ENCODE measurements at regions not wholly inside any gene's neighbourhood (a gene's known extent, or its start where the extent isn't known, plus 50 kb on each side); places are given as distances from the start of the nearest gene placed in this dataset.

DNA sequence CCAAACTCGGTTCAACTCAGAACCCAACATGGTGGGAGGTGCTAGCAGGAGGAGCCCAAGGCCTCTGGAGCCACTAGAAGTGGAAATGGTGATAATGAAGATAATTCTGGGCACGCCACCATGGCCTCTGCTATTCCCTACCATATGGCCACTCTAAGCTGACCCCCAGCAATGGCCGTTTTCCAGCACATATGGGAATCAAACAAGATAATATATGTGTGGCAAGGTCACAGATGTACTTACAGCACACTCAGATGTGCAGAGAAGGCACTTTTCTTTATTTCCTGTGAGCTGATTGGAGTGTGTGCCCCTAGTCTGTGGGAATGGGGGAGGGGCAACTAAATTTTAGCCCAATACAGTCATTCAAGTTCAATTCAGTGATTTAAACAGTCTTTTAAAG is 153.4 kb upstream of the LRFN2 start:
- no CpG with 5 or more reads among the region's 3 CpGs for WGBS (ENCODE audit: insufficient coverage)
- no peaks in the 10 kb centered on the region for H3K27me3 ChIP-seq (ENCODE audit: control insufficient read depth, insufficient read depth, low read length)
- no peaks in the 10 kb centered on the region for H3K4me1 ChIP-seq (ENCODE audit: control insufficient read depth, insufficient read depth, low read length)
- H3K36me3 ChIP-seq (ENCODE audit: control insufficient read depth, insufficient read depth, low read length) = no peaks in the 10 kb centered on the region
- no peak for DNase-seq (ENCODE audit: low read depth in 4 of 6, low spot score in 6 of 6)
- no peak overlapping the region for H3K4me3 ChIP-seq (ENCODE audit: low read depth, low read length)
- no peak overlapping the region for H3K27ac ChIP-seq (ENCODE audit: low read depth, low read length)
- H3K9me3 ChIP-seq (ENCODE audit: control insufficient read depth, insufficient read depth, low read length) = no peaks in the 10 kb centered on the region

DNA sequence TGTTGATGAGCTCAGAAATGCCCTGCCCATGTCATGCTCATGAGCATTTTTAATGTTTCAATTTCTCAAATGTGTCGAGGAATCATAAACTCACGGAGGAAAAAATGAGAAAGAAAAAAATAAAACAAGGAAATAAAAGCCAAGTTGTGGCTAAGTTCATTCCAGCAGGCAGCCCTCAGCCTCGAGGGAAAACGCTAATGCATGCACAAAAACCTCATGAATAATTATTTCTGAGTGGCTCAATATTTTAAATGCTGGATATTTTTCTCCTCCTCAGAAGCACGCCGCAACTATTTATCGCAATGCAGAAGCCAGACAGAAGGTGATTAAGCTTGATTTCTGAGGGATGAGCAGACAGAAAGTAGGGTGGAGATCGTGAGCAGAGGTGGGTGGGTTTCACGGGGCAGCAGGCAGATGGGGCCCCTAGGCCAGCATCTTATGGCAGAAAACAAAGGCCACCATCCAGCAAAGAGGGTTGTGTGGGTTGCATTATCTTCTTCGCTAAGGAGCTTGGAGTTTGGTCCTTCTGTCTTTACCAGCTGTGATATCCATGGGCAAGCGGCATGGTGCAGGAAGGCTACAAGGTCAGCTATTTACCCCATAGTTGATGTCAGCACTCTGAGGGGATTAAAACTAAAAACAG is 151.5 kb upstream of the LRFN2 start:
- no peak overlapping the region for H3K4me3 ChIP-seq (ENCODE audit: low read depth, low read length)
- H3K9me3 ChIP-seq (ENCODE audit: control insufficient read depth, insufficient read depth, low read length) = no peaks in the 10 kb centered on the region
- no peaks in the 10 kb centered on the region for H3K36me3 ChIP-seq (ENCODE audit: control insufficient read depth, insufficient read depth, low read length)
- H3K27ac ChIP-seq (ENCODE audit: low read depth, low read length) = no peak overlapping the region
- H3K4me1 ChIP-seq (ENCODE audit: control insufficient read depth, insufficient read depth, low read length) = peaks cover 3% of the 10 kb centered on the region
- H3K27me3 ChIP-seq (ENCODE audit: control insufficient read depth, insufficient read depth, low read length) = no peaks in the 10 kb centered on the region
- 69% methylated on average over 6 of the region's 11 CpGs for WGBS (ENCODE audit: insufficient coverage)
- peak in 1 of 6 donors; percentile 63 for DNase-seq (ENCODE audit: low read depth in 4 of 6, low spot score in 6 of 6)

DNA sequence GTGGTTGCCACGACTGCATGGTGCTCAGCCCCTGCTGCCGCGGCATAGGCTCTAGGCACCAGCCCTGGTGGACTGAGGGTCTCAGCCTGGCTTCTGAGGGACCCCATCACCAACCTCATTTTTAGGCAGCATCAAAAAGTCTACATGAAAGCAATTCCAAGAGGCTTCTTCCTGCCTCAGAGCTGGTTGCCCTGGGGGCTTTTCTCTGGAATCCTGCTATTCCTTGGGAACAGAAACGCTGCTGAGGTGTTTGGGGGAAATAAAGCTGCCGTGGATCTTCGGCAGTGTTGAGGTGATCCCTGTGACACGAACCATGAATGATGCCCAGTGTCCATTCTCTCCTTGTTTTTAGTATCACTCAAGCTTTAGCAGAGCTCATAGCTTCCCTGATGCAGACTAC is 148.4 kb upstream of the LRFN2 start:
- peaks cover 3% of the 10 kb centered on the region for H3K4me1 ChIP-seq (ENCODE audit: control insufficient read depth, insufficient read depth, low read length)
- DNase-seq (ENCODE audit: low read depth in 4 of 6, low spot score in 6 of 6) = no peak
- H3K36me3 ChIP-seq (ENCODE audit: control insufficient read depth, insufficient read depth, low read length) = no peaks in the 10 kb centered on the region
- H3K4me3 ChIP-seq (ENCODE audit: low read depth, low read length) = no peak overlapping the region
- no peak overlapping the region for H3K27ac ChIP-seq (ENCODE audit: low read depth, low read length)
- 85% methylated on average over 6 of the region's 7 CpGs for WGBS (ENCODE audit: insufficient coverage)
- H3K9me3 ChIP-seq (ENCODE audit: control insufficient read depth, insufficient read depth, low read length) = no peaks in the 10 kb centered on the region
- no peaks in the 10 kb centered on the region for H3K27me3 ChIP-seq (ENCODE audit: control insufficient read depth, insufficient read depth, low read length)

DNA sequence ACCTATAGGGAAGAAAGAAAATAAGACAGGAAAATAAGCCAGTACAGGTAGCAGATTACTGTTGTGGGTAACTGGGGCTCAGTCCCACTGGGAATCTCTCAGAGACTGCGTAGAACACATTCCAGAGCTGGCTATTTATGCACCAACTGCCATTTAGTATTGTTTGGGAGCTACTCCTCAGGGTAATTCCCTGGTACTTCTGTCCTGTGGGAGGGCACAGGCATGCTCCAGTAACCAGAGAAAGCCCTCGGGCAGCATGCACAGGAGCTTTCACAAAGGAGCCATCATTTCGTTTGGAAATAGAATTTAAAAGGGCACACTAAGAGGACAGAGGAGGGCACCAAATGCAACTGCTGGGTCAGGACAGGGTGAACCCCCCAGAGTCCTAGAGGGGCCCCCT is 148.0 kb upstream of the LRFN2 start:
- H3K36me3 ChIP-seq (ENCODE audit: control insufficient read depth, insufficient read depth, low read length) = no peaks in the 10 kb centered on the region
- H3K27me3 ChIP-seq (ENCODE audit: control insufficient read depth, insufficient read depth, low read length) = no peaks in the 10 kb centered on the region
- DNase-seq (ENCODE audit: low read depth in 4 of 6, low spot score in 6 of 6) = no peak
- H3K4me3 ChIP-seq (ENCODE audit: low read depth, low read length) = no peak overlapping the region
- peaks cover 3% of the 10 kb centered on the region for H3K4me1 ChIP-seq (ENCODE audit: control insufficient read depth, insufficient read depth, low read length)
- 49% methylated on average over 3 of the region's 3 CpGs for WGBS (ENCODE audit: insufficient coverage)
- no peak overlapping the region for H3K27ac ChIP-seq (ENCODE audit: low read depth, low read length)
- no peaks in the 10 kb centered on the region for H3K9me3 ChIP-seq (ENCODE audit: control insufficient read depth, insufficient read depth, low read length)

DNA sequence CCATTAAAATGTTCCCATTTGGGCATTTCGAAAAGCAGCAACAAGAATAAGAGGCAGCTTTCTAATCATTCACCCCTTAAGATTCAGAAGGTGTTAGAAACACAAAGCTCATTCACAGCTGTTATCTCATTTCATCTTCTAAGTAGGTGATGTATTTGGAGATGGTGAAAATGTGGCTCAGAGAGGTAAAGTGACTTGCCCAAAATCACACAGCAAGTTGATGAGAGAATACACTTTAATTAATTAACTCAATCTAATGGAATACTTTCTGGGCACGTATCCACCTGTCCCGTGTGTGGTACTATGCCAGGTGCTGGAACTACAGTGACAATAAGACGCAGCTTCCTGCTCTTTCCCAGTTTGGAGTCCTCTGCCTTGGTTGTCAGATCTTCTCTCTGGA is 147.4 kb upstream of the LRFN2 start:
- no peak overlapping the region for H3K4me3 ChIP-seq (ENCODE audit: low read depth, low read length)
- H3K27me3 ChIP-seq (ENCODE audit: control insufficient read depth, insufficient read depth, low read length) = no peaks in the 10 kb centered on the region
- no peaks in the 10 kb centered on the region for H3K36me3 ChIP-seq (ENCODE audit: control insufficient read depth, insufficient read depth, low read length)
- H3K4me1 ChIP-seq (ENCODE audit: control insufficient read depth, insufficient read depth, low read length) = peaks cover 3% of the 10 kb centered on the region
- 97% methylated on average over 3 of the region's 4 CpGs for WGBS (ENCODE audit: insufficient coverage)
- no peaks in the 10 kb centered on the region for H3K9me3 ChIP-seq (ENCODE audit: control insufficient read depth, insufficient read depth, low read length)
- no peak overlapping the region for H3K27ac ChIP-seq (ENCODE audit: low read depth, low read length)
- DNase-seq (ENCODE audit: low read depth in 4 of 6, low spot score in 6 of 6) = no peak

DNA sequence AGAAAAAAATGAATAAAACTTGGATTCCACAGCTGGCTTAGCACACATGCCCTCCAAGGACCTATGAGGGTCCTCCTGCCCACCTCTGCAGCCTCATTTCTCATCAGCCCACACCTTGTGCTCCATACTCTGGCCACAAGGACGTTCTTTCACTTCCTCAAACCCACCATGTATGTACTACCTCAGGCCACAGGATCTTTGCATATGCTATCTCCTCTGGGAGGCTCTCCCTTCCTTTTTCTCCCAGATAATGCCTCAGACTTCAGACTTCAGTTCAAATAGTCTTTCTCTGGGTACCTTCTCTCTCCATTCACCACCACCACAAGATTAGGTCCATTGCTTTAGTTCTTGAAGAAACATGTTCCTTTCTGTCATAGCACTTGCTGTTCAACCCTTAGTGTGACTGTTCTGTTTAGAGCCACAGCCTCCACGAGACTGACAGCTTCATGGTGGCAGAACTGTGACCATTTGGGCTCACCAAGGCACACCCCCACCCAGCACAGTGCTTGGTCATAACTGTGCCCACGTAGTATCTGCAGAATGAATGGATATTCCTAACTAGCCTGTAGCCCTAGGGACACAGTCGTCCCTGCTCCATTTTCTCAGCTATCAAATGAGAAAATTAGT is 146.7 kb upstream of the LRFN2 start:
- no peak overlapping the region for H3K4me3 ChIP-seq (ENCODE audit: low read depth, low read length)
- no peak overlapping the region for H3K27ac ChIP-seq (ENCODE audit: low read depth, low read length)
- no peak for DNase-seq (ENCODE audit: low read depth in 4 of 6, low spot score in 6 of 6)
- H3K36me3 ChIP-seq (ENCODE audit: control insufficient read depth, insufficient read depth, low read length) = no peaks in the 10 kb centered on the region
- peaks cover 3% of the 10 kb centered on the region for H3K4me1 ChIP-seq (ENCODE audit: control insufficient read depth, insufficient read depth, low read length)
- H3K9me3 ChIP-seq (ENCODE audit: control insufficient read depth, insufficient read depth, low read length) = no peaks in the 10 kb centered on the region
- WGBS (ENCODE audit: insufficient coverage) = 86% methylated on average over 3 of the region's 4 CpGs
- no peaks in the 10 kb centered on the region for H3K27me3 ChIP-seq (ENCODE audit: control insufficient read depth, insufficient read depth, low read length)

DNA sequence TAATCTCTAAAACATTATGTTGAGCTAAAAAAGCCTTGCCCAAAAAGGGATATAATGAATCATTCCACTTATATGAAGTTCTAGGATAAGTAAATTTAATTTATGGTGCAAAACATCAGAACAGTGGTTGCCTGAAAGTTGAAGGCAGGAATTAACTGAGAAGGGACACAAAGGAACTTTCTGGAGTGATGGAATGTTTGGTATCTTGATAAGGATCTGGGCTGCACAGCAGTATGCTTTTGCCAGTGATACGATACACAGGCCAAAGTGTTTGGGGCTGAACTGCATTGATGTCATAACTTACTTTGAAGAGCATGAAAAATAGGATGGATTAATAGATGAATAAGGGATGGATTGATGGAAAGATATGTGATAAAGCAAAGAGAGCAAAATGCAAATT is 146.1 kb upstream of the LRFN2 start:
- WGBS (ENCODE audit: insufficient coverage) = 85% methylated on average over 1 of the region's 1 CpG
- Histone ChIP-seq H3K27ac (ENCODE audit: low read depth, low read length) (no peak overlapping the region), H3K36me3 (ENCODE audit: control insufficient read depth, insufficient read depth, low read length) (no peaks in the 10 kb centered on the region), H3K4me3 (ENCODE audit: low read depth, low read length) (no peak overlapping the region), H3K9me3 (ENCODE audit: control insufficient read depth, insufficient read depth, low read length) (no peaks in the 10 kb centered on the region), H3K27me3 (ENCODE audit: control insufficient read depth, insufficient read depth, low read length) (no peaks in the 10 kb centered on the region), H3K4me1 (ENCODE audit: control insufficient read depth, insufficient read depth, low read length) (peaks cover 3% of the 10 kb centered on the region)
- DNase-seq (ENCODE audit: low read depth in 4 of 6, low spot score in 6 of 6) = no peak

DNA sequence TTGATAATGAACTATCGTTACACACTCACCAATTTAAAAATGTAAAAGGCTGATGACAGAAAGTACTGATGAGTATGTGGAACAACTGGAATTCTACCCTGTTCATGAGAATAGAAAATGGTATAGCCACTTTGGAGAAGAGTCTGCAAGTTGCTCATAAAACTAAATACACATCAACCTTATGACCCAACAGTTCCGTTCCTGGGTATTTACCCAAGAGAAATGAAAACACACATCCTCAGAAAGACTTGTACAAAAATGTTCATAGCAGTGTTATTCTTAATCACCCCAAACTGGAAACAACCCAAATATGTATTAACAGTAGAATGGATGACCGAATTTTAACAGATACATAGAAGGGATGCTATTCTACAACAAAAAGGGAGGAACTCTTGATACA is 145.7 kb upstream of the LRFN2 start:
- peaks cover 3% of the 10 kb centered on the region for H3K4me1 ChIP-seq (ENCODE audit: control insufficient read depth, insufficient read depth, low read length)
- H3K9me3 ChIP-seq (ENCODE audit: control insufficient read depth, insufficient read depth, low read length) = no peaks in the 10 kb centered on the region
- DNase-seq (ENCODE audit: low read depth in 4 of 6, low spot score in 6 of 6) = no peak
- H3K27me3 ChIP-seq (ENCODE audit: control insufficient read depth, insufficient read depth, low read length) = no peaks in the 10 kb centered on the region
- no peak overlapping the region for H3K4me3 ChIP-seq (ENCODE audit: low read depth, low read length)
- WGBS (ENCODE audit: insufficient coverage) = no CpG with 5 or more reads among the region's 3 CpGs
- no peaks in the 10 kb centered on the region for H3K36me3 ChIP-seq (ENCODE audit: control insufficient read depth, insufficient read depth, low read length)
- no peak overlapping the region for H3K27ac ChIP-seq (ENCODE audit: low read depth, low read length)

DNA sequence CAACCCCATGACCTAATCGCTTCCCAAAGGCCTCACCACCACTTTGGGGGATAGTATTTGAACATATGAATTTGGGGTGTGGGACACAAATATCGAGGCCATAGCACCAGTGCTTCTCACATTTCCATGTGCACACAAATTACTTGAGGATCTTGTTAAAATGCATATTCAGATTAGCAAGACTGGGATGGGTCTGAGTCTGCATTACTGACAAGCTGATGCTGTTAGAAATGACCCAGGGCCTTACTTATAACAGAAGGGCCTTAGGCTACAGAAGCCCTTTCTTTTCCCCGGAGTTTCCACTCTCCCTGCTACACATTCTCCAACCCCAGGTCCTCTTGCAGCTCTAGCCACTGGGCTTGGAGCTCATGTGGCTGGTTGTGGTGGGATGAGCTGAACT is 141.5 kb upstream of the LRFN2 start:
- no peak overlapping the region for H3K27ac ChIP-seq (ENCODE audit: low read depth, low read length)
- no peaks in the 10 kb centered on the region for H3K36me3 ChIP-seq (ENCODE audit: control insufficient read depth, insufficient read depth, low read length)
- no peaks in the 10 kb centered on the region for H3K27me3 ChIP-seq (ENCODE audit: control insufficient read depth, insufficient read depth, low read length)
- DNase-seq (ENCODE audit: low read depth in 4 of 6, low spot score in 6 of 6) = no peak
- no peak overlapping the region for H3K4me3 ChIP-seq (ENCODE audit: low read depth, low read length)
- no CpG with 5 or more reads among the region's 3 CpGs for WGBS (ENCODE audit: insufficient coverage)
- H3K9me3 ChIP-seq (ENCODE audit: control insufficient read depth, insufficient read depth, low read length) = no peaks in the 10 kb centered on the region
- no peaks in the 10 kb centered on the region for H3K4me1 ChIP-seq (ENCODE audit: control insufficient read depth, insufficient read depth, low read length)

DNA sequence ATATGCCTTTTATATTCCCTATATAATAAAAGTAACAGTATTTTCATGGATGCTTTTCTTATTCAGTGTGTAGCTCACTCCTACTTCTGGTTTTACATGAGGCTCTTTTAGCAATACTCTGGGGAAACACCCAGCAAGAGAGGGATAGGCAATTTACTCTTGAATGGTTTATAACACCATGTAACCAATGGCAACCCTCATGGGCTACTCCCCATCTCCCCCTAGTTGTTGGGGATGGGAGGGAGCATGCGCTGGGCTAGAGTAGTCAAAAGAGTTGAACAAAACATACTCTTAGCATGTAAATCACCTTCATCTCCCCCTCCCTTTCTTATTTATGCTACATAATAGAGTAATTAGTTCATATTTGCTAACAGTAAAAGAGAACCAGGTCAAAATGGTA is 140.1 kb upstream of the LRFN2 start:
- H3K4me1 ChIP-seq (ENCODE audit: control insufficient read depth, insufficient read depth, low read length) = peaks cover 7% of the 10 kb centered on the region
- no peak overlapping the region for H3K4me3 ChIP-seq (ENCODE audit: low read depth, low read length)
- H3K27ac ChIP-seq (ENCODE audit: low read depth, low read length) = no peak overlapping the region
- no peaks in the 10 kb centered on the region for H3K27me3 ChIP-seq (ENCODE audit: control insufficient read depth, insufficient read depth, low read length)
- no peaks in the 10 kb centered on the region for H3K36me3 ChIP-seq (ENCODE audit: control insufficient read depth, insufficient read depth, low read length)
- H3K9me3 ChIP-seq (ENCODE audit: control insufficient read depth, insufficient read depth, low read length) = no peaks in the 10 kb centered on the region
- DNase-seq (ENCODE audit: low read depth in 4 of 6, low spot score in 6 of 6) = peak in 1 of 6 donors; percentile 85
- WGBS (ENCODE audit: insufficient coverage) = no CpG with 5 or more reads among the region's 1 CpG
